ENCODE measurements at regions not wholly inside any gene's neighbourhood (a gene's known extent, or its start where the extent isn't known, plus 50 kb on each side); places are given as distances from the start of the nearest gene placed in this dataset.

GRCh38 chr5:124453221-124454051, 293.0 kb downstream of the ZNF608 start:
- CTCF ChIA-PET, result interaction anchor here (0.5 kb wide), 1 partner anchor 122 kb away, joined by 3 read pairs; no protein-coding TSS in a partner anchor
- no peak for TF ChIP-seq SALL2 (tag by site-specific recombination; IDR thresholded peaks at IDR 0.05; ENCODE audit: borderline replicate concordance)
- no peak for TF ChIP-seq ZNF670 (tag by site-specific recombination; IDR thresholded peaks at IDR 0.05; ENCODE audit: low read depth)
- no peak for TF ChIP-seq KLF17 (tag by site-specific recombination; IDR thresholded peaks at IDR 0.05)
- no peak for TF ChIP-seq ZBTB20 (tag by site-specific recombination; IDR thresholded peaks at IDR 0.05)
- TF ChIP-seq ZSCAN30 (tag by site-specific recombination; IDR thresholded peaks at IDR 0.05), result no peak
- 0 out of 2 replicates have a peak, but pooled peaks have one; percentile 16 for TF ChIP-seq ZNF335 (tag by site-specific recombination; conservative IDR thresholded peaks at IDR 0.05)
- TF ChIP-seq, protein P1, sequence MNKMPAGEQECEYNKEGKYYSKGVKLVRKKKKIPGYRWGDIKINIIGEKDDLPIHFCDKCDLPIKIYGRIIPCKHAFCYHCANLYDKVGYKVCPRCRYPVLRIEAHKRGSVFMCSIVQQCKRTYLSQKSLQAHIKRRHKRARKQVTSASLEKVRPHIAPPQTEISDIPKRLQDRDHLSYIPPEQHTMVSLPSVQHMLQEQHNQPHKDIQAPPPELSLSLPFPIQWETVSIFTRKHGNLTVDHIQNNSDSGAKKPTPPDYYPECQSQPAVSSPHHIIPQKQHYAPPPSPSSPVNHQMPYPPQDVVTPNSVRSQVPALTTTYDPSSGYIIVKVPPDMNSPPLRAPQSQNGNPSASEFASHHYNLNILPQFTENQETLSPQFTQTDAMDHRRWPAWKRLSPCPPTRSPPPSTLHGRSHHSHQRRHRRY (tag by site-specific recombination; IDR thresholded peaks at IDR 0.05), result no peak
- TF ChIP-seq ZBTB8A (tag by site-specific recombination; IDR thresholded peaks at IDR 0.05), result no peak
- peak; percentile 68 for TF ChIP-seq ZIC2 (tag by site-specific recombination; IDR thresholded peaks at IDR 0.05)
- TF ChIP-seq ZNF18 (tag by site-specific recombination; IDR thresholded peaks at IDR 0.05), result no peak
- TF ChIP-seq ZNF658 (tag by site-specific recombination; IDR thresholded peaks at IDR 0.05), result no peak
- POLR2A ChIA-PET, result no interaction called here

GRCh38 chr5:124452412-124452811, 294.0 kb downstream of the ZNF608 start:
- Histone ChIP-seq H3K4me1 (ENCODE audit: control insufficient read depth, insufficient read depth, low read length) (no peaks in the 10 kb centered on the region), H3K36me3 (ENCODE audit: control insufficient read depth in 2 of 2, insufficient read depth in 1 of 2, low read length in 2 of 2) (no peaks in the 10 kb centered on the region), H3K4me3 (ENCODE audit: low read depth, low read length) (no peak overlapping the region), H3K9me3 (ENCODE audit: control insufficient read depth, insufficient read depth, low read depth, low read length) (no peaks in the 10 kb centered on the region), H3K27ac (ENCODE audit: extremely low read depth, low read depth, low read length) (no peak overlapping the region)
- ChIA-PET POLR2A (no interaction called here), CTCF (no interaction called here)
- peak; percentile 33; the same call in 1 of the 2 replicates for TF ChIP-seq ZNF585B (tag by site-specific recombination; IDR thresholded peaks at IDR 0.05)
- no peak for TF ChIP-seq BCL6B (tag by site-specific recombination; IDR thresholded peaks at IDR 0.05)
- TF ChIP-seq ZNF473 (tag by site-specific recombination; IDR thresholded peaks at IDR 0.05), result no peak
- no peak for TF ChIP-seq ZNF221 (tag by site-specific recombination; IDR thresholded peaks at IDR 0.05; ENCODE audit: borderline replicate concordance)

More at GRCh38 chr5:124453221-124454051, 293.0 kb downstream of the ZNF608 start:
- Histone ChIP-seq H3K9me3 (ENCODE audit: control insufficient read depth, insufficient read depth, low read depth, low read length) (no peaks in the 10 kb centered on the region), H3K4me3 (ENCODE audit: low read depth, low read length) (no peak overlapping the region), H3K27ac (ENCODE audit: extremely low read depth, low read depth, low read length) (no peak overlapping the region), H3K4me1 (ENCODE audit: control insufficient read depth, insufficient read depth, low read length) (no peaks in the 10 kb centered on the region), H3K36me3 (ENCODE audit: control insufficient read depth in 2 of 2, insufficient read depth in 1 of 2, low read length in 2 of 2) (no peaks in the 10 kb centered on the region)

All from HEK293 (cell line).